SIG-M5 (cell line): ENCODE measurements at regions not wholly inside any gene's neighbourhood (a gene's known extent, or its start where the extent isn't known, plus 50 kb on each side); places are given as distances from the start of the nearest gene placed in this dataset.

Source experiments
- DNase-seq: peaks from one replicate; lab custom pipeline; 2025; lab: John Stamatoyannopoulos, UW

GRCh38 chr1:228977307-228977706 is 242.0 kb downstream of the RHOU start:
- no peak for DNase-seq

- no peak for DNase-seq
Observed at GRCh38 chr1:228977741-228978140, 242.5 kb downstream of the RHOU start.

- no peak for DNase-seq
Observed at GRCh38 chr1:228978484-228979324, 243.4 kb downstream of the RHOU start.

GRCh38 chr1:228979325-228979699 is 244.0 kb downstream of the RHOU start:
- no peak for DNase-seq

GRCh38 chr1:228979774-228980173 is 244.5 kb downstream of the RHOU start:
- DNase-seq = no peak

- no peak for DNase-seq
Observed at GRCh38 chr1:228980232-228980937, 245.1 kb downstream of the RHOU start.

- DNase-seq = no peak
Observed at GRCh38 chr1:228982637-228983036, 247.4 kb downstream of the RHOU start.

- no peak for DNase-seq
Observed at GRCh38 chr1:228983231-228983660, 248.0 kb downstream of the RHOU start.

- DNase-seq = no peak
Observed at GRCh38 chr1:228983661-228984060, 248.4 kb downstream of the RHOU start.

- no peak for DNase-seq
Observed at GRCh38 chr1:228984107-228984506, 248.8 kb downstream of the RHOU start.

- no peak for DNase-seq
Observed at GRCh38 chr1:228984646-228985631, 249.7 kb downstream of the RHOU start.

GRCh38 chr1:228985661-228986060 is 250.4 kb downstream of the RHOU start:
- no peak for DNase-seq

GRCh38 chr1:228986093-228986904 is 251.0 kb downstream of the RHOU start:
- no peak for DNase-seq

- no peak for DNase-seq
Observed at GRCh38 chr1:228987286-228987685, 252.0 kb downstream of the RHOU start.

GRCh38 chr1:228987736-228988506 is 252.6 kb downstream of the RHOU start:
- DNase-seq = no peak

GRCh38 chr1:228988664-228989063 is 253.4 kb downstream of the RHOU start:
- no peak for DNase-seq

- DNase-seq = no peak
Observed at GRCh38 chr1:228989176-228989575, 253.9 kb downstream of the RHOU start.

GRCh38 chr1:228989676-228989991 is 254.4 kb downstream of the RHOU start:
- DNase-seq = no peak

GRCh38 chr1:228989992-228990827 is 254.9 kb downstream of the RHOU start:
- no peak for DNase-seq
